Naive thymus-derived CD8-positive, alpha-beta T cell (primary cell): ENCODE measurements at regions not wholly inside any gene's neighbourhood (a gene's known extent, or its start where the extent isn't known, plus 50 kb on each side); places are given as distances from the start of the nearest gene placed in this dataset.
"Not testable (repeated sequence)": the region's sequence is repeated elsewhere in the genome, so short reads cannot be mapped to it uniquely, and the experiment has no call there.

Source experiments
- ATAC-seq, 2 donors: fragments of 150-1000 bp; cut with Tn5 transposase in 1 of 2; sonication (Bioruptor Pico), chemical (Tn5 transposase) in 1 of 2; 1 replicate in 1 of 2; 2 replicates in 1 of 2; pipeline ENCODE4 v1.10.0; 2021; ENCODE audit warnings: mild to moderate bottlenecking in 2 of 2, moderate library complexity in 2 of 2
- POLR2A ChIA-PET: fragments of 350-600 bp; sonication (Branson Sonifier 250); formaldehyde crosslinking; loops from one replicate; lab custom pipeline; 2021; ENCODE audit warnings: antibody characterized with exemption; lab: Charles Lee
- DNase-seq, 10 donors: peaks; one replicate each; pipeline versions ENCODE4 v3.0.0 to v3.0.0-alpha.2; 2020 to 2022
- H3K27ac Mint-ChIP-seq, 10 donors: one replicate each; pipeline ENCODE4 v1.8.0; 2020 to 2022; ENCODE audit warnings: mild to moderate bottlenecking in 10 of 10, mixed read lengths in 10 of 10, moderate library complexity in 4 of 10, inconsistent platforms in 1 of 10
- H3K27me3 Mint-ChIP-seq, 5 donors: one replicate each; pipeline ENCODE4 v1.8.0; 2021 to 2022; ENCODE audit warnings: mixed read lengths in 5 of 5
- H3K36me3 Mint-ChIP-seq, 3 donors: one replicate each; pipeline ENCODE4 v1.8.0; 2020 to 2022; ENCODE audit warnings: mixed read lengths in 3 of 3, mild to moderate bottlenecking in 2 of 3, inconsistent platforms in 1 of 3
- H3K4me1 Mint-ChIP-seq, 4 donors: one replicate each; pipeline ENCODE4 v1.8.0; 2021 to 2022; ENCODE audit warnings: mixed read lengths in 4 of 4
- H3K4me3 Mint-ChIP-seq, 10 donors: one replicate each; pipeline ENCODE4 v1.8.0; 2020 to 2022; ENCODE audit warnings: mild to moderate bottlenecking in 10 of 10, mixed read lengths in 10 of 10, moderate library complexity in 6 of 10, inconsistent platforms in 1 of 10
- H3K9me3 Mint-ChIP-seq, 9 donors: one replicate each; pipeline ENCODE4 v1.8.0; 2020 to 2022; ENCODE audit warnings: mixed read lengths in 9 of 9, mild to moderate bottlenecking in 3 of 9, inconsistent platforms in 1 of 9, moderate library complexity in 1 of 9

GRCh38 chr2:111430817-111431661, 310.3 kb downstream of the BCL2L11 start:
- peak overlapping the region in 1 of 10 donors; percentile 6 for H3K27ac Mint-ChIP-seq
- H3K4me1 Mint-ChIP-seq, result peaks cover 5 to 31% (median 6%) of the 10 kb centered on the region in 4 donors
- H3K36me3 Mint-ChIP-seq, H3K9me3 Mint-ChIP-seq, DNase-seq, H3K27me3 Mint-ChIP-seq, ATAC-seq, POLR2A ChIA-PET, H3K4me3 Mint-ChIP-seq: not testable (repeated sequence)

DNA sequence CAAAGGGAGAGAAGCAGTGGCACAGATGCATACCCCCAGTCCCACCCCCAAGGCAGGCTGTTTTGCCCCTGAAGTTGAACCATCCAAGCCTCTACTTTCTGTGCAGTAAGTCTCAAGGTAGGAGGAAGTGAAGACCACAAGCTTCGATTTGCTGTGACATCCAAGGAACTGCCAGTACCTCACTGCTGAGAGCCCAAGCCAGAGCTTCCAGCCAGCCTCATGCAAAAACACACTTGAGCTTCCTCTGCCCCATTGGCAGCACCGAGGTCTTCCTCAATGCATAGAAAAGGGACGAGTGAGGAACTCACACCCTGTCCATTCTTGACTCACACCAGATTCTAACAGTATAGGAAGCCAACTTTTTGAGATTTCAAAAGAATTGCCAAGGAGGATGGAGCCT, 311.7 kb downstream of the BCL2L11 start:
- peak overlapping the region in 5 of 10 donors; percentile 29 to 73 (median 56) for H3K27ac Mint-ChIP-seq
- H3K36me3 Mint-ChIP-seq, H3K9me3 Mint-ChIP-seq, POLR2A ChIA-PET, H3K27me3 Mint-ChIP-seq: not testable (repeated sequence)
- ATAC-seq (peak; percentile 45 to 56), DNase-seq (peak in 1 of 10 donors; percentile 21)
- peaks cover 5 to 25% (median 6%) of the 10 kb centered on the region in 4 donors for H3K4me1 Mint-ChIP-seq
- H3K4me3 Mint-ChIP-seq, result peak overlapping the region in 2 of 10 donors; percentile 26 to 28

- H3K9me3 Mint-ChIP-seq, H3K27me3 Mint-ChIP-seq, H3K36me3 Mint-ChIP-seq, DNase-seq, H3K4me3 Mint-ChIP-seq, H3K27ac Mint-ChIP-seq, POLR2A ChIA-PET, ATAC-seq: not testable (repeated sequence)
- H3K4me1 Mint-ChIP-seq, result peaks cover 5 to 23% (median 6%) of the 10 kb centered on the region in 4 donors
Measured at GRCh38 chr2:111432916-111433499, 312.3 kb downstream of the BCL2L11 start.

DNA sequence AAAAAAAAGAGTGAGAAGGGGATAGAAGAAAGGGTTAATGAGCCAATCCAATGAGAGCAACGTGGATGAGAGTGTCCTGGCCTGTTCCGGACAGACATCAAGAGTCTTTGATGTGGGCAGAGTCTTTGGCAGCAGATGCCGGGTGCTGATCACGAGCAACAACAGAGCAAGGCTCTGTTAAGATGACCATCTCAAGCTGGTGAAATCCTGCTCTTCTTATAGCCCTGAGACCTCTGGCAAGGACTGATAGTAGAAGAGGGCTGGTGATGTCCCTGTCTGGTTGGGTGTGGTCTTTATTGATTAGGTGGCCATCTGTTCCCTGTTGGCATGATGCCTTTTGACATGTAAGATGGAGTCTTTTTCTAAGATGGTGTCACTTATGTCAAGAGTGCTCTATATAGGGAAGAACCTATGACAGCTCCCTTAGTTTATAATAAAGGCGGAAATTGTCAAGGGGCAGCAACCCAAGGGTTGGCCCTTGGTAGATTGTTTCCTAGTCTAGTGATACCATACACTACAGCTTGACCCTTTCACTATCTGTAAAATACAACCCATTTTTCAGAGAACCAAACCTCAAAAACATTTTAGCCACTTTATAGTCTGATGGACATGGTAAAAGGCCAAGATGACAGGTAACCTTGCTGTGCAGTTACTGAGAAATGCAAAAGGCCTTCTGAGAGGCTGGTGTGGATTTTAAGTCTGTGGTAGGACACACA, 313.3 kb downstream of the BCL2L11 start:
- Mint-ChIP-seq H3K27ac (peak overlapping the region in 2 of 10 donors; percentile 29 to 56), H3K4me1 (peaks cover 5 to 16% (median 6%) of the 10 kb centered on the region in 4 donors)
- H3K4me3 Mint-ChIP-seq, POLR2A ChIA-PET, DNase-seq, H3K27me3 Mint-ChIP-seq, H3K36me3 Mint-ChIP-seq, H3K9me3 Mint-ChIP-seq, ATAC-seq: not testable (repeated sequence)

- POLR2A ChIA-PET, H3K27me3 Mint-ChIP-seq, DNase-seq, ATAC-seq, H3K4me3 Mint-ChIP-seq, H3K36me3 Mint-ChIP-seq, H3K9me3 Mint-ChIP-seq, H3K27ac Mint-ChIP-seq: not testable (repeated sequence)
- H3K4me1 Mint-ChIP-seq, result peaks cover 5 to 13% (median 6%) of the 10 kb centered on the region in 4 donors
Measured at GRCh38 chr2:111434608-111434939, 313.9 kb downstream of the BCL2L11 start.

- H3K27ac Mint-ChIP-seq, POLR2A ChIA-PET, H3K36me3 Mint-ChIP-seq, H3K9me3 Mint-ChIP-seq, H3K27me3 Mint-ChIP-seq, DNase-seq, ATAC-seq, H3K4me3 Mint-ChIP-seq: not testable (repeated sequence)
- H3K4me1 Mint-ChIP-seq, result peaks cover 5 to 13% (median 6%) of the 10 kb centered on the region in 4 donors
Measured at GRCh38 chr2:111435553-111436310, 315.0 kb downstream of the BCL2L11 start.

- H3K9me3 Mint-ChIP-seq, H3K36me3 Mint-ChIP-seq, H3K4me3 Mint-ChIP-seq, ATAC-seq, H3K27ac Mint-ChIP-seq, DNase-seq, H3K27me3 Mint-ChIP-seq, POLR2A ChIA-PET: not testable (repeated sequence)
- H3K4me1 Mint-ChIP-seq, result peaks cover 5 to 10% (median 6%) of the 10 kb centered on the region in 4 donors
Measured at GRCh38 chr2:111436411-111436810, 315.7 kb downstream of the BCL2L11 start.

- peak; percentile 40 to 58 for ATAC-seq
- H3K4me3 Mint-ChIP-seq, H3K27me3 Mint-ChIP-seq, H3K36me3 Mint-ChIP-seq, DNase-seq, H3K9me3 Mint-ChIP-seq, POLR2A ChIA-PET, H3K4me1 Mint-ChIP-seq, H3K27ac Mint-ChIP-seq: not testable (repeated sequence)
Measured at GRCh38 chr2:111437288-111437990, 316.7 kb downstream of the BCL2L11 start.

DNA sequence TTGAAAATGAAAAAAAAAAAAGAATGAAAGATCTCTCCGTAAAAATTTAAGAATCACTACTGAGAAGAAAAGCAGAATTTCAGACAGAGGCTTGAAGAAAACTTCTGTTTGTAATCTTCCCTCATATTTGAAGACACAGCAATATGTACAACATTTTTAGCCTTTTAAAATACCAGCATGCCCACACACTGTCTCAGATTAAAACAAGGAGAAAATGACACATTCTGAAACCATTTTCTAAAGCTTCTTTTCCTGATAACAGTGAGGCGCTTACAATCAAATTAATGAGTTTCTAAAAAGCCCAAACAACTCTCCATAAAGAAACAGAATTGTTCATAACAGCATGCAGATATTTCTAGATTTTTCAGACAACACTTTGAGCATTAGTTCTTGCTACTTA, 317.4 kb downstream of the BCL2L11 start:
- not testable (repeated sequence) for H3K4me1 Mint-ChIP-seq

DNA sequence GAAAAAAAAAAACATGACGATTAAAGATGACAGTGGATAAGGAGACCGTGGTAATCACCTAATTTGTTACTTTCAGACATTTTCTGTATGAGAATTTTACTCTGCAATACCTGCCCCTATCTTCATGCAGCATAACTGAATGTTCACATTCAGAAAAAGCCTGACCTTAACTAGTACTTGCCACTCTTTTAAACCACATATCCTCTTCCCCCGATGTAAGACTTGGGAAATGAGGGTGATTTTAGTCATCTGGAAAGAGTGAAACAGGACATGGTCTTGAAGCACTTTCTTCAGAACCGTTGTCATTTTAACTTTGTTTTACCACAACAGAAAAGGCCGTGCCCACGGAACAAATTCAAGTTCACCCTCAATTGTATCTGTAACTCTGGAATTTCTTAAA, 318.5 kb downstream of the BCL2L11 start:
- H3K4me1 Mint-ChIP-seq, H3K27me3 Mint-ChIP-seq, POLR2A ChIA-PET: not testable (repeated sequence)

More for the DNA sequence above, 317.4 kb downstream of the BCL2L11 start:
- POLR2A ChIA-PET, DNase-seq, H3K4me3 Mint-ChIP-seq, H3K36me3 Mint-ChIP-seq, H3K9me3 Mint-ChIP-seq, ATAC-seq, H3K27ac Mint-ChIP-seq, H3K27me3 Mint-ChIP-seq: not testable (repeated sequence)

DNA sequence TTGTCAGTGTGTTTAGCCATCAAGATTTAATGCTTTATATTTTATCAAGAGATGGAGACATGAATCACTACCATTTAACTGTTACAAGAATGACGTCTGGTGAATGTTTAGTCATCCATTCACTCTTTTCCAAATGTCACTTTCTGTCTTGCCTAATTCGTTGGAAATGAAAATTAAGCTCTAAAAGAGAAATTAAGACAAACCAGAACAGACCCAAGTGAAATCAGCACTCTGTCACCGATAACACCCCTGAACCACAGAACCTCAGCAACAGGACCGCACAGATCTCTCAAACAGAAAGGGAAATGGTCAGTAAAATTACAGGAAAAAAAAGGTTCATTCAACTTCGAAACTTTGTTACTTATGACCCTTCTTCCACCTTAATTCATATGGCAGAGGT, 320.9 kb downstream of the BCL2L11 start:
- H3K27me3 Mint-ChIP-seq, H3K4me3 Mint-ChIP-seq, H3K27ac Mint-ChIP-seq, H3K9me3 Mint-ChIP-seq, POLR2A ChIA-PET, H3K4me1 Mint-ChIP-seq, ATAC-seq, H3K36me3 Mint-ChIP-seq, DNase-seq: not testable (repeated sequence)

More for the DNA sequence above, 318.5 kb downstream of the BCL2L11 start:
- not testable (repeated sequence) for H3K27ac Mint-ChIP-seq, H3K9me3 Mint-ChIP-seq, H3K4me3 Mint-ChIP-seq, H3K36me3 Mint-ChIP-seq, DNase-seq
- ATAC-seq, result peak in 1 of 2 donors; percentile 23

- ATAC-seq (peak; percentile 76 to 87), DNase-seq (peak in 3 of 10 donors; percentile 12 to 30 (median 21))
- H3K36me3 Mint-ChIP-seq, H3K27ac Mint-ChIP-seq, H3K4me1 Mint-ChIP-seq, H3K4me3 Mint-ChIP-seq, H3K27me3 Mint-ChIP-seq, POLR2A ChIA-PET, H3K9me3 Mint-ChIP-seq: not testable (repeated sequence)
Measured at GRCh38 chr2:111442767-111443454, 322.2 kb downstream of the BCL2L11 start.
